Ascending aorta (tissue), 2 donors: ENCODE measurements at regions not wholly inside any gene's neighbourhood (a gene's known extent, or its start where the extent isn't known, plus 50 kb on each side); places are given as distances from the start of the nearest gene placed in this dataset.

ENCODE experiments used
- DNase-seq, 2 donors: peaks; one replicate each; pipeline ENCODE4 v3.0.0-alpha.2; 2019; ENCODE audit warnings: low spot score in 2 of 2
- H3K27ac ChIP-seq, 2 donors: fragments of 200-600 bp; sonication (generic); one replicate each; pipeline ENCODE4 v1.5.1; 2016 to 2017; ENCODE audit warnings: mild to moderate bottlenecking in 1 of 2
- H3K27me3 ChIP-seq: fragments of 200-600 bp; sonication (generic); one replicate; pipeline ENCODE4 v1.5.1; 2017
- H3K36me3 ChIP-seq, 2 donors: fragments of 200-600 bp; sonication (generic); one replicate each; pipeline ENCODE4 v1.5.1; 2016
- H3K4me1 ChIP-seq, 2 donors: fragments of 200-600 bp; sonication (generic); one replicate each; pipeline ENCODE4 v1.5.1; 2016 to 2017; ENCODE audit warnings: mild to moderate bottlenecking in 1 of 2
- H3K4me3 ChIP-seq, 2 donors: fragments of 200-600 bp; sonication (generic); one replicate each; pipeline ENCODE4 v1.5.1; 2016 to 2017; ENCODE audit warnings: mild to moderate bottlenecking in 1 of 2
- H3K9me3 ChIP-seq, 2 donors: fragments of 200-600 bp; sonication (generic); one replicate each; pipeline ENCODE4 v1.5.1; 2016
- intact Hi-C: fragments of 100-400 bp; cut with DNase I; formaldehyde crosslinking; loops from one replicate; pipeline ENCODE4 v1.15.1; 2023
- TF ChIP-seq, protein P1 (sequence below), 3 experiments: fragments of 200-600 bp in 2 of 3; fragments of 450-650 bp in 1 of 3; sonication (generic) in 2 of 3; IDR thresholded peaks; one replicate each; pipeline ENCODE4 v1.5.1; 2016 to 2019; ENCODE audit warnings: antibody characterized with exemption in 3 of 3, mild to moderate bottlenecking in 1 of 3, moderate library complexity in 1 of 3

DNA sequence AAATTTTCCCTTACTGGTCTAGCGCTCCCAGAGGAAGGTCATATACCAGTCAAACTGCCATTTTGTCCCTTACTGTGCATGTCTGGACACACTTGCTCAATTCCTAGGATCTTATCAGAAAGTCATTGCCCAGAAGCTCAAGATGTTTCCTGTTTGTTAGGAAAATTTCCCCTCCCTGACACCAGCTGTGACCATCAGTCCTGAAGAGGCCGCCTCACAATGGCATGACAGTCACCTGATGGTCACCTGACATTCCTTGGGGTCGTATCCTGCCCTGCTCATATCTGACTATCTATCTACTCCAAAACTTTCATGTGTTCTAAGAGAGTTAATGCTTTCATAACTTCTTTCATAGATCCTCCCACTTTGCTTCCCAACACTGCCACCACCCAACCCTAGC is 219.9 kb downstream of the OTOR start:
- no peaks in the 10 kb centered on the region for H3K27me3 ChIP-seq
- intact Hi-C loops: no loop called here
- H3K27ac ChIP-seq: no peak overlapping the region
- no peaks in the 10 kb centered on the region for H3K9me3 ChIP-seq
- TF ChIP-seq, protein P1, sequence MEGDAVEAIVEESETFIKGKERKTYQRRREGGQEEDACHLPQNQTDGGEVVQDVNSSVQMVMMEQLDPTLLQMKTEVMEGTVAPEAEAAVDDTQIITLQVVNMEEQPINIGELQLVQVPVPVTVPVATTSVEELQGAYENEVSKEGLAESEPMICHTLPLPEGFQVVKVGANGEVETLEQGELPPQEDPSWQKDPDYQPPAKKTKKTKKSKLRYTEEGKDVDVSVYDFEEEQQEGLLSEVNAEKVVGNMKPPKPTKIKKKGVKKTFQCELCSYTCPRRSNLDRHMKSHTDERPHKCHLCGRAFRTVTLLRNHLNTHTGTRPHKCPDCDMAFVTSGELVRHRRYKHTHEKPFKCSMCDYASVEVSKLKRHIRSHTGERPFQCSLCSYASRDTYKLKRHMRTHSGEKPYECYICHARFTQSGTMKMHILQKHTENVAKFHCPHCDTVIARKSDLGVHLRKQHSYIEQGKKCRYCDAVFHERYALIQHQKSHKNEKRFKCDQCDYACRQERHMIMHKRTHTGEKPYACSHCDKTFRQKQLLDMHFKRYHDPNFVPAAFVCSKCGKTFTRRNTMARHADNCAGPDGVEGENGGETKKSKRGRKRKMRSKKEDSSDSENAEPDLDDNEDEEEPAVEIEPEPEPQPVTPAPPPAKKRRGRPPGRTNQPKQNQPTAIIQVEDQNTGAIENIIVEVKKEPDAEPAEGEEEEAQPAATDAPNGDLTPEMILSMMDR (IDR thresholded peaks at IDR 0.05): no peak
- no peaks in the 10 kb centered on the region for H3K36me3 ChIP-seq
- DNase-seq: no peak
- H3K4me3 ChIP-seq: no peak overlapping the region
- H3K4me1 ChIP-seq: no peaks in the 10 kb centered on the region

DNA sequence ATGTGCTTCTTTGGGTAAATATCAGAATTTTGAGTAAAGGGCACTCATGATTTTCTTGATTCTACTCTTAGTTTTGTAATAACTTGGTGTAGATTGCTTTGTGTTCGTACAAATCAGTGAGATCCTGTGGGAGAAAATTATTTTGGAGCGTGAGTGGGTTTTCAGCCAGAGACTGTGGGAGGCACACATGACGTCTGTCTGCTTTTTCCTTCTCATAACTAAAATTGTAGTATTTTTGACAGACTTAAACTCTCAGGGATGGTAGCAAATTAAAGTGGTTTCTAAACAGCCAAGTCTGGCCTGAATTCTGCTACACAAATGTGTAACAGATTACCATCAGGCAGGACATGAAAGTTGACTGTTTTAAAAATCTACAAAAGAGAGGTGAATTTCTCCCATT is 222.6 kb downstream of the OTOR start:
- intact Hi-C loops: no loop called here

DNA sequence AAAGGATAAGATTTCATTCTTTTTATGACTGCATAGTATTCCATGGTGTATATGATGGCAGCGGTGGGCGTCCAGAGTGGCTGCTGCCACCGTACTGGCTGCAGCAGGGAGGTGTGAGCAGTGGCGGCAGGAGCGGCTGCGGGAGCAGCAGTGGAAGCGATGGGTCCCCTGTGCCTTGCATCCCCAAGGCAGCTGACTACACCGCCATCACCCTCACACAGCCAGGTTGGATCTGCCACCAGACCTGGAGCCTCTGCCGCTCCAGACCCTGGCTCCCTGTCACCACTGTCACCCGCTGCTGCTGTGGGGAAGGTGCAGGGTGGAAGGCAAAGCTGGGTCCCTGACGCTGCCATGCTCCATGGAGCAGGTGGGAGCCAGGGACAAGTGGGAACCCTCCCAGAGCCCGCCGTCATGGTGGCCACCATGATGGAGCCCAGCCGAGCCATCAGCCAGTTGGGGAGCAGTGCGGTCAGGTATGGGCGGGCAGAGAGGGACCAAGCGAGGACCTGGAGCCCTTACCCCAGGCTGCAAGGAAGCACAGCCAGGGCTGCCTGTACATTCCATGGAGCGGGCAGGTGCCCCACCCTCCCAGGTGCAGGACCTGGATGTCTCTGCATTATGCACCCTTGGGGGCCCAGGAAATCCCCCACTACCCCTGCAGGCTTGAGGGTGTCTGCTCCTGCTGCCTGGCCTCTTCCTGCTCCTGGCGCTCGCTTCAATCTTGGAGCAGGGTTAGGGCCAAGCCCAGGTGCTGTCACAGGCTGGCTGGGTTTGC is 226.1 kb downstream of the OTOR start:
- Histone ChIP-seq H3K4me3 (no peak overlapping the region), H3K27me3 (no peaks in the 10 kb centered on the region), H3K36me3 (no peaks in the 10 kb centered on the region), H3K4me1 (no peaks in the 10 kb centered on the region), H3K9me3 (no peaks in the 10 kb centered on the region), H3K27ac (no peak overlapping the region)
- DNase-seq: no peak
- intact Hi-C loops: no loop called here
- TF ChIP-seq, protein P1 (IDR thresholded peaks at IDR 0.05): no peak

More for the DNA sequence above, 222.6 kb downstream of the OTOR start:
- no peak for DNase-seq
- TF ChIP-seq, protein P1 (IDR thresholded peaks at IDR 0.05): no peak
- Histone ChIP-seq H3K4me1 (no peaks in the 10 kb centered on the region), H3K27ac (no peak overlapping the region), H3K27me3 (no peaks in the 10 kb centered on the region), H3K9me3 (no peaks in the 10 kb centered on the region), H3K36me3 (no peaks in the 10 kb centered on the region), H3K4me3 (no peak overlapping the region)

DNA sequence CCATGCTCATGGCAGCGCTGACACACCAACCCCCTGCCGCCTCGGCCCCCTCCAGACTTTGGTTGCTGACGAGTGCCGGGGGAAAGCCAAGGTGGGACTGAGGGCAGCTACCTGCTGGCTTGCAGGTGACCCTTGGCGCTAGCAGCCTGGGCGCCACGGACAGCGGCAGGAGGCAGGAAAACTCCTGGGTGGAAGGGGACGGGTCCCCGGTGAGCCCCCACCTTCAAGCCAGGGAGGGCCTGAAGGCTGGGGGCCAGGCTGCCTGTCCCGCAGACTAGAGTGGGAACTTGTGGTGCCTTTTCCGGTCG is 226.7 kb downstream of the OTOR start:
- intact Hi-C loops: no loop called here
- Histone ChIP-seq H3K4me1 (no peaks in the 10 kb centered on the region), H3K36me3 (no peaks in the 10 kb centered on the region), H3K4me3 (no peak overlapping the region), H3K9me3 (no peaks in the 10 kb centered on the region), H3K27ac (no peak overlapping the region), H3K27me3 (no peaks in the 10 kb centered on the region)
- TF ChIP-seq, protein P1 (IDR thresholded peaks at IDR 0.05): no peak
- no peak for DNase-seq

DNA sequence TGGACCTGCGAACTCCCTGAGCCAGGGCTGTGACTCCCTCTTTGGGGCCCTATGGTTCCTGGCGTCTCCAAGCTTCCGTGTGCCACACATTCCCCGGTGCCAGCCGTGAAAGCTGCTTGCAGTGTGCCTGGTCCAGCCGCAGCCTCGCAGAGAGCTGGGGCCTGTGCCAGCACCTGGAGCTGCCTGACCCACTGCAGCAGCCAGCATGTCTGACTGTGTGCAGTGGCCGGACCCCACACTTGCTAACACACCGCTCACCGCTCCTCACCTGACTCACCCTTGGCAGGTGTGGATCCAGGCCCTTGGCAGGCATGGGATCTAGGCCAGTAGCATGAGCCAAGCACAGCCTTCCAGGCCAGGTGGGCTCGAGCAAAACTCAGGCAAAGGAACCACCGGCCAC is 227.5 kb downstream of the OTOR start:
- Histone ChIP-seq H3K27me3 (no peaks in the 10 kb centered on the region), H3K36me3 (no peaks in the 10 kb centered on the region), H3K27ac (no peak overlapping the region), H3K9me3 (no peaks in the 10 kb centered on the region), H3K4me3 (no peak overlapping the region), H3K4me1 (no peaks in the 10 kb centered on the region)
- no peak for DNase-seq
- intact Hi-C loops: no loop called here
- TF ChIP-seq, protein P1 (IDR thresholded peaks at IDR 0.05): no peak

DNA sequence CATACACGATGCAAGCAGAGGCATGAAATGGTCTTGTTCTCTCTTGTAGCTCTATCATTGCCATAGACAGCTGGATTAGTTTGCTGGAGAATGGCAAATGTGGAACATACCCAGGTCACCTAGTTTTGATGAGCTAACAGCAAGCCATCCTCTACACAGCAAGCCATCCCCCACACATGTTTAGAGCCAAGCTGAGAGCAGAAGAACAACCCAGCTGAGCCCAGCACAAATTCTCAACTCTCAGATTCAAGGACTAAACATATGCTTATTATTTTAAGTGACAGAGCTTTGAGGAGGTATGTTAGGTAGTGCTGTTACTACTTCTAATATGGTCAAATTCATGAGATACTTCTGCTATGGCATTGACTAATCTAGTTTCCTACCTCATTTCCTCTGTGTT is 230.3 kb downstream of the OTOR start:
- H3K4me3 ChIP-seq: no peak overlapping the region
- TF ChIP-seq, protein P1 (IDR thresholded peaks at IDR 0.05): no peak
- no peak overlapping the region for H3K27ac ChIP-seq
- no peaks in the 10 kb centered on the region for H3K9me3 ChIP-seq
- no peaks in the 10 kb centered on the region for H3K27me3 ChIP-seq
- H3K36me3 ChIP-seq: no peaks in the 10 kb centered on the region
- DNase-seq: no peak
- intact Hi-C loops: no loop called here
- H3K4me1 ChIP-seq: no peaks in the 10 kb centered on the region
